ENCODE measurements at regions not wholly inside any gene's neighbourhood (a gene's known extent, or its start where the extent isn't known, plus 50 kb on each side); places are given as distances from the start of the nearest gene placed in this dataset.

DNA sequence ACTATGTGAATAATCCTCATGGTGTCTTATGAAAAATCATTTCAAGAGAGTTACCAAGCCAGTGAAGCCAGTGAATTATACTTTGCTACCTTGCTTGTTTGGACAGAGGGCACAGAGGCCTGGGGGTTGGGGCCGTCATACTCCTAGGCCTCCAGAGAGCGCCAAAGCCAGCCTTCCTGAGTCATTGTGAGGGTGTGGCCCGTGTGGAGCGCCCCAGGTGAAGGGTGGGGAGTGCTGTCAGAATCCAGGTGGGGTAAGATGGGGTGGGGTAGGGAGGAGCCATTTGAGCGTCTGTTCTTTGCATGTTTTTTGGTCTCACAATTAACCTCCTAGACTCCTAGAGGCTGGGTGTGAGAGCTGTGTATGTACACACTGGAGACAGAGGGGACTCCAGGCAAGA is 71.1 kb downstream of the PERP start:
- TF ChIP-seq POLR2A (IDR thresholded peaks at IDR 0.05) (no peak), POLR2AphosphoS5 (IDR thresholded peaks at IDR 0.05) (no peak)
- TF ChIP-seq, protein P1, sequence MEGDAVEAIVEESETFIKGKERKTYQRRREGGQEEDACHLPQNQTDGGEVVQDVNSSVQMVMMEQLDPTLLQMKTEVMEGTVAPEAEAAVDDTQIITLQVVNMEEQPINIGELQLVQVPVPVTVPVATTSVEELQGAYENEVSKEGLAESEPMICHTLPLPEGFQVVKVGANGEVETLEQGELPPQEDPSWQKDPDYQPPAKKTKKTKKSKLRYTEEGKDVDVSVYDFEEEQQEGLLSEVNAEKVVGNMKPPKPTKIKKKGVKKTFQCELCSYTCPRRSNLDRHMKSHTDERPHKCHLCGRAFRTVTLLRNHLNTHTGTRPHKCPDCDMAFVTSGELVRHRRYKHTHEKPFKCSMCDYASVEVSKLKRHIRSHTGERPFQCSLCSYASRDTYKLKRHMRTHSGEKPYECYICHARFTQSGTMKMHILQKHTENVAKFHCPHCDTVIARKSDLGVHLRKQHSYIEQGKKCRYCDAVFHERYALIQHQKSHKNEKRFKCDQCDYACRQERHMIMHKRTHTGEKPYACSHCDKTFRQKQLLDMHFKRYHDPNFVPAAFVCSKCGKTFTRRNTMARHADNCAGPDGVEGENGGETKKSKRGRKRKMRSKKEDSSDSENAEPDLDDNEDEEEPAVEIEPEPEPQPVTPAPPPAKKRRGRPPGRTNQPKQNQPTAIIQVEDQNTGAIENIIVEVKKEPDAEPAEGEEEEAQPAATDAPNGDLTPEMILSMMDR (IDR thresholded peaks at IDR 0.05): no peak

Measured in sigmoid colon (tissue), 4 donors.